ENCODE measurements at regions not wholly inside any gene's neighbourhood (a gene's known extent, or its start where the extent isn't known, plus 50 kb on each side); places are given as distances from the start of the nearest gene placed in this dataset.
"Not testable (repeated sequence)": the region's sequence is repeated elsewhere in the genome, so short reads cannot be mapped to it uniquely, and the experiment has no call there.

GRCh38 chr6:115873901-115874300 is 186.8 kb downstream of the FRK start:
- ATAC-seq (no peak), DNase-seq (no peak)
- H3K36me3 Mint-ChIP-seq (ENCODE audit: low read depth) = no peaks in the 10 kb centered on the region
- no peaks in the 10 kb centered on the region for H3K9me3 Mint-ChIP-seq (ENCODE audit: insufficient read depth)
- CTCF ChIA-PET = no interaction called here
- H3K4me1 Mint-ChIP-seq (ENCODE audit: low read depth) = no peaks in the 10 kb centered on the region
- no peak overlapping the region for H3K27ac Mint-ChIP-seq
- no peak overlapping the region for H3K4me3 Mint-ChIP-seq
- H3K27me3 Mint-ChIP-seq (ENCODE audit: low read depth) = no peaks in the 10 kb centered on the region
- POLR2A ChIA-PET = no interaction called here

GRCh38 chr6:115870464-115870863 is 190.2 kb downstream of the FRK start:
- Mint-ChIP-seq H3K4me3 (no peak overlapping the region), H3K9me3 (ENCODE audit: insufficient read depth) (no peaks in the 10 kb centered on the region), H3K27me3 (ENCODE audit: low read depth) (no peaks in the 10 kb centered on the region), H3K4me1 (ENCODE audit: low read depth) (no peaks in the 10 kb centered on the region), H3K36me3 (ENCODE audit: low read depth) (no peaks in the 10 kb centered on the region), H3K27ac (no peak overlapping the region)
- DNase-seq (no peak), ATAC-seq (no peak)
- CTCF ChIA-PET = no interaction called here
- POLR2A ChIA-PET = no interaction called here

- Mint-ChIP-seq H3K9me3 (ENCODE audit: insufficient read depth) (no peaks in the 10 kb centered on the region), H3K4me1 (ENCODE audit: low read depth) (no peaks in the 10 kb centered on the region), H3K27ac (no peak overlapping the region), H3K36me3 (ENCODE audit: low read depth) (no peaks in the 10 kb centered on the region), H3K27me3 (ENCODE audit: low read depth) (no peaks in the 10 kb centered on the region), H3K4me3 (no peak overlapping the region)
- DNase-seq = no peak
- POLR2A ChIA-PET = no interaction called here
- CTCF ChIA-PET = no interaction called here
- no peak for ATAC-seq
Observed at GRCh38 chr6:115865914-115866313, 194.8 kb downstream of the FRK start.

- H3K4me3 Mint-ChIP-seq = no peak overlapping the region
- DNase-seq = no peak
- POLR2A ChIA-PET = no interaction called here
- no peaks in the 10 kb centered on the region for H3K36me3 Mint-ChIP-seq (ENCODE audit: low read depth)
- no peaks in the 10 kb centered on the region for H3K9me3 Mint-ChIP-seq (ENCODE audit: insufficient read depth)
- H3K27ac Mint-ChIP-seq = no peak overlapping the region
- no peaks in the 10 kb centered on the region for H3K27me3 Mint-ChIP-seq (ENCODE audit: low read depth)
- CTCF ChIA-PET = no interaction called here
- H3K4me1 Mint-ChIP-seq (ENCODE audit: low read depth) = no peaks in the 10 kb centered on the region
- no peak for ATAC-seq
Observed at GRCh38 chr6:115863211-115863610, 197.5 kb downstream of the FRK start.

DNA sequence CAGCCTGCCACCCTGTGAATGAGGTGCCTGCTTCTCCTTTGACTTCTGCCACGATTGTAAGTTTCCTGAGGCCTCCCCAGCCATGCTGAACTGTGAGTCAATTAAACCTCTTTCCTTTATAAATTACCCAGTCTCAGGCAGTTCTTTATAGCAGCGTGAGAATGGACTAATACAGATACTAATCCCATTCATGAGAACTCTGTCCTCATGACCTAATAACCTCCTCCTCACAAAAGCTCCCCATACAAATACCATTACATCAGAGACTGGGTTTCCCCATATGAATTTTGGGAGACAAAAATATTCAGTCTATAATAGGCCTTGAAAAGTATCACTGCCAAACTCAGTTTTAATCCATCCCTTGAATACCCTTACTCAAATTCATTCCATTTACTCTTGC is 199.0 kb downstream of the FRK start:
- H3K9me3 Mint-ChIP-seq (ENCODE audit: insufficient read depth); H3K4me3 Mint-ChIP-seq; H3K36me3 Mint-ChIP-seq (ENCODE audit: low read depth); H3K27me3 Mint-ChIP-seq (ENCODE audit: low read depth); DNase-seq; H3K4me1 Mint-ChIP-seq (ENCODE audit: low read depth); POLR2A ChIA-PET; ATAC-seq; CTCF ChIA-PET; H3K27ac Mint-ChIP-seq: not testable (repeated sequence)

GRCh38 chr6:115859577-115859976 is 201.1 kb downstream of the FRK start:
- CTCF ChIA-PET; ATAC-seq; DNase-seq; H3K9me3 Mint-ChIP-seq (ENCODE audit: insufficient read depth); POLR2A ChIA-PET; H3K36me3 Mint-ChIP-seq (ENCODE audit: low read depth); H3K4me1 Mint-ChIP-seq (ENCODE audit: low read depth); H3K4me3 Mint-ChIP-seq; H3K27ac Mint-ChIP-seq; H3K27me3 Mint-ChIP-seq (ENCODE audit: low read depth): not testable (repeated sequence)

DNA sequence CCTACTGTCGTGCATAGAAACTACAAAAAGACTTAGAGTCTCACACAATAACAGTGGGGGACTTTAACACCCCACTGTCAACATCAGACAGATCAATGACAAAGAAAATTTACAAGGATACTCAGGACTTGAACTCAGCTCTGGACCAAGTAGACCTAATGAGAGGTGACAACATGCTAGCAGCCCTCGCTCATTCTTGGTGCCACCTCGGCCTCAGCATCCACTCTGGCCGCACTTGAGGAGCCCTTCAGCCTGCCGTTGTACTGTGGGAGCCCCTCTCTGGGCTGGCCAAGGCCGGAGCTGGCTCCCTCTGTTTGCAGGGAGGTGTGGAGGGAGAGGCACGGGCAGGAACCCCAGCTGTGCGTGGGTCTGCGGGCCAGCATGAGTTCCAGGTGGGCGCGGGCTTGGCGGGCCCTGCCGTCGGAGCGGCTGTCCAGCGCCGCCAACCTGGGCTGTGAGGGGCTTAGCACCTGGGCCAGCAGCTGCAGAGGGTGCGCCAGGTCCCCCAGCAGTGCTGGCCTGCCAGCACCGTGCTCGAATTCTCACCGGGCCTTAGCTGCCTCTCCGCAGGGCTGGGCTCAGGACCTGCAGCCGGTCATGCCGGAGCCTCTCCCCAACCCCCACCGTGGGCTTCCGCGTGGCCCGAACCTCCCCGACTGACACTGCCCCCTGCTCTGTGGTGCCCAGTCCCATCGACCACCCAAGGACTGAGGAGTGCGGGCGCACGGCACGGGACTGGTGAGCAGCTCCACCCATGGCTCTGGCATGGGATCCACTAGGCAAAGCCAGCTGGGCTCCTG is 205.6 kb downstream of the FRK start:
- no peak for ATAC-seq
- ChIA-PET POLR2A (no interaction called here), CTCF (no interaction called here)
- Mint-ChIP-seq H3K27me3 (ENCODE audit: low read depth) (no peaks in the 10 kb centered on the region), H3K4me1 (ENCODE audit: low read depth) (no peaks in the 10 kb centered on the region), H3K4me3 (no peak overlapping the region), H3K9me3 (ENCODE audit: insufficient read depth) (no peaks in the 10 kb centered on the region), H3K36me3 (ENCODE audit: low read depth) (no peaks in the 10 kb centered on the region), H3K27ac (no peak overlapping the region)
- no peak for DNase-seq

- POLR2A ChIA-PET = no interaction called here
- H3K36me3 Mint-ChIP-seq (ENCODE audit: low read depth) = no peaks in the 10 kb centered on the region
- no peaks in the 10 kb centered on the region for H3K9me3 Mint-ChIP-seq (ENCODE audit: insufficient read depth)
- no peaks in the 10 kb centered on the region for H3K27me3 Mint-ChIP-seq (ENCODE audit: low read depth)
- H3K4me3 Mint-ChIP-seq = no peak overlapping the region
- CTCF ChIA-PET = no interaction called here
- ATAC-seq (no peak), DNase-seq (no peak)
- H3K4me1 Mint-ChIP-seq (ENCODE audit: low read depth) = no peaks in the 10 kb centered on the region
- H3K27ac Mint-ChIP-seq = no peak overlapping the region
Observed at GRCh38 chr6:115847671-115848070, 213.0 kb downstream of the FRK start.

- Mint-ChIP-seq H3K9me3 (ENCODE audit: insufficient read depth) (no peaks in the 10 kb centered on the region), H3K36me3 (ENCODE audit: low read depth) (no peaks in the 10 kb centered on the region), H3K4me3 (no peak overlapping the region), H3K27ac (no peak overlapping the region), H3K27me3 (ENCODE audit: low read depth) (no peaks in the 10 kb centered on the region), H3K4me1 (ENCODE audit: low read depth) (no peaks in the 10 kb centered on the region)
- ChIA-PET POLR2A (no interaction called here), CTCF (no interaction called here)
- no peak for DNase-seq
- ATAC-seq = no peak
Observed at GRCh38 chr6:115843945-115844344, 216.7 kb downstream of the FRK start.

DNA sequence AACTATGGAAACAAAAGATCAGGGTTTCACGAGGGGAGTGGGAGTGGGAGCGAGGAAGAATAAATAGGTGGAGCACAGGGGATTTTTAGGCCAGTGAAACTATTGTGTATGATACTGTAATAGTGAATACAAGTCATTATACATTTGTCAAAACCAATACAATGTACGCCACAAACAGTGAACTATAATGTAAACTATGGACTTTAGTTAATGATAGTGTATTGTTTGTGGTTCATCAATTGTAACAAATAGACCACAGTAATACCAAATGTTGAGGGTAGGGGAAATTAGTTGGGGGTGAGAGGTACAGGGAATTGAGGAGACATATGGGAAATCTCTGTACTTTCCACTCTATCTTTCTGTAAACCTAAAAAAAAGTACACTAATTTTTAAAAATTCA is 218.4 kb downstream of the FRK start:
- ChIA-PET CTCF (no interaction called here), POLR2A (no interaction called here)
- Mint-ChIP-seq H3K27ac (no peak overlapping the region), H3K9me3 (ENCODE audit: insufficient read depth) (no peaks in the 10 kb centered on the region), H3K36me3 (ENCODE audit: low read depth) (no peaks in the 10 kb centered on the region), H3K4me1 (ENCODE audit: low read depth) (no peaks in the 10 kb centered on the region), H3K27me3 (ENCODE audit: low read depth) (no peaks in the 10 kb centered on the region), H3K4me3 (no peak overlapping the region)
- DNase-seq (no peak), ATAC-seq (no peak)

GRCh38 chr6:115839583-115840181 is 221.0 kb downstream of the FRK start:
- DNase-seq (no peak), ATAC-seq (no peak)
- Mint-ChIP-seq H3K36me3 (ENCODE audit: low read depth) (no peaks in the 10 kb centered on the region), H3K27me3 (ENCODE audit: low read depth) (no peaks in the 10 kb centered on the region), H3K27ac (no peak overlapping the region), H3K4me3 (no peak overlapping the region), H3K9me3 (ENCODE audit: insufficient read depth) (peaks cover 7% of the 10 kb centered on the region), H3K4me1 (ENCODE audit: low read depth) (no peaks in the 10 kb centered on the region)
- ChIA-PET POLR2A (no interaction called here), CTCF (interaction anchor here (2.1 kb wide), 1 partner anchor 10 kb away, joined by 7 read pairs; no protein-coding TSS in a partner anchor)

GRCh38 chr6:115838763-115839401 is 221.8 kb downstream of the FRK start:
- no peak overlapping the region for H3K27ac Mint-ChIP-seq
- H3K27me3 Mint-ChIP-seq (ENCODE audit: low read depth) = no peaks in the 10 kb centered on the region
- no peak for DNase-seq
- ChIA-PET POLR2A (no interaction called here), CTCF (interaction anchor here (0.6 to 2.1 kb wide), 2 partner anchors 9 to 54 kb away, joined by 3 to 7 read pairs; no protein-coding TSS in a partner anchor)
- no peaks in the 10 kb centered on the region for H3K36me3 Mint-ChIP-seq (ENCODE audit: low read depth)
- ATAC-seq = no peak
- peaks cover 7% of the 10 kb centered on the region for H3K9me3 Mint-ChIP-seq (ENCODE audit: insufficient read depth)
- H3K4me3 Mint-ChIP-seq = no peak overlapping the region
- no peaks in the 10 kb centered on the region for H3K4me1 Mint-ChIP-seq (ENCODE audit: low read depth)

Measured in activated CD8-positive, alpha-beta T cell treated with anti-CD3 and anti-CD28 coated beads, Interleukin-2, amount 10 ng/mL, durations not matched to agents 7 days and 5 days (primary cell).